BJ (cell line): ENCODE measurements at regions not wholly inside any gene's neighbourhood (a gene's known extent, or its start where the extent isn't known, plus 50 kb on each side); places are given as distances from the start of the nearest gene placed in this dataset.
A peak's percentile ranks its signal among the peaks of the same experiment; 100 is the strongest.

Experiments
- CTCF ChIA-PET: fragments of 350-600 bp; formaldehyde crosslinking; extraction: SDS; loops from one replicate; lab custom pipeline; 2021; ENCODE audit warnings: antibody characterized with exemption, inconsistent platforms; lab: Yijun Ruan, JAX
- POLR2A ChIA-PET: fragments of 300-600 bp; sonication (Branson Sonifier 250); formaldehyde crosslinking; extraction: SDS; loops from one replicate; lab custom pipeline; 2021; ENCODE audit warnings: antibody characterized with exemption; lab: Charles Lee
- DNase-seq: peaks from one replicate; pipeline ENCODE4 v3.0.0-alpha.2; 2011; ENCODE audit warnings: low read depth
- H3K27me3 ChIP-seq: 2 replicates; pipeline ENCODE4 v1.6.0; 2011; ENCODE audit warnings: low read length; ENCODE audit not compliant: control insufficient read depth, insufficient read depth
- H3K36me3 ChIP-seq: 2 replicates; pipeline ENCODE4 v1.5.1; 2011; ENCODE audit warnings: low read length; ENCODE audit not compliant: control insufficient read depth, insufficient read depth
- H3K4me3 ChIP-seq: 2 replicates; pipeline ENCODE4 v1.5.1; 2011; ENCODE audit warnings: low read depth, mild to moderate bottlenecking, control low read depth, low read length
- CTCF ChIP-seq: IDR thresholded peaks from 2 replicates; pipeline ENCODE4 v1.5.1; 2011; ENCODE audit warnings: low read depth, mild to moderate bottlenecking, control low read depth, inconsistent platforms, low read length, moderate library complexity; ENCODE audit not compliant: insufficient read depth

GRCh38 chr1:58397187-58397820 is 149.2 kb downstream of the OMA1 start:
- TF ChIP-seq CTCF = no peak
- POLR2A ChIA-PET = interaction anchor here (0.6 kb wide), 1 partner anchor 918 kb away, joined by 3 read pairs; no protein-coding TSS in a partner anchor
- H3K36me3 ChIP-seq = no peaks in the 10 kb centered on the region
- no peaks in the 10 kb centered on the region for H3K27me3 ChIP-seq
- H3K4me3 ChIP-seq = no peak overlapping the region
- DNase-seq = peak; percentile 51
- CTCF ChIA-PET = no interaction called here

- CTCF ChIA-PET = no interaction called here
- no peak for DNase-seq
- no peaks in the 10 kb centered on the region for H3K36me3 ChIP-seq
- no peak for TF ChIP-seq CTCF
- H3K4me3 ChIP-seq = no peak overlapping the region
- no peaks in the 10 kb centered on the region for H3K27me3 ChIP-seq
- POLR2A ChIA-PET = no interaction called here
Observed at GRCh38 chr1:58396150-58396549, 150.4 kb downstream of the OMA1 start.

GRCh38 chr1:58395355-58395754 is 151.2 kb downstream of the OMA1 start:
- no peak for TF ChIP-seq CTCF
- CTCF ChIA-PET = interaction anchor here (0.6 to 1.1 kb wide), 4 partner anchors 8 to 1153 kb away, joined by 3 read pairs; no protein-coding TSS in a partner anchor
- POLR2A ChIA-PET = no interaction called here
- Histone ChIP-seq H3K27me3 (no peaks in the 10 kb centered on the region), H3K4me3 (no peak overlapping the region), H3K36me3 (no peaks in the 10 kb centered on the region)
- DNase-seq = peak; percentile 66

GRCh38 chr1:58392083-58392482 is 154.4 kb downstream of the OMA1 start:
- no peak for DNase-seq
- Histone ChIP-seq H3K36me3 (no peaks in the 10 kb centered on the region), H3K27me3 (no peaks in the 10 kb centered on the region), H3K4me3 (no peak overlapping the region)
- ChIA-PET POLR2A (no interaction called here), CTCF (no interaction called here)
- TF ChIP-seq CTCF = no peak

GRCh38 chr1:58391514-58391913 is 155.0 kb downstream of the OMA1 start:
- Histone ChIP-seq H3K36me3 (no peaks in the 10 kb centered on the region), H3K4me3 (no peak overlapping the region), H3K27me3 (no peaks in the 10 kb centered on the region)
- no peak for DNase-seq
- TF ChIP-seq CTCF = no peak
- ChIA-PET POLR2A (no interaction called here), CTCF (no interaction called here)
